ENCODE measurements at regions not wholly inside any gene's neighbourhood (a gene's known extent, or its start where the extent isn't known, plus 50 kb on each side); places are given as distances from the start of the nearest gene placed in this dataset.

GRCh38 chr18:40382197-40382596 lies 1572.8 kb upstream of the PIK3C3 start:
- ChIA-PET POLR2A (no interaction called here), CTCF (no interaction called here)
- TF ChIP-seq MAX (IDR thresholded peaks at IDR 0.05; ENCODE audit: insufficient read depth, insufficient read length), result no peak
- no peak for TF ChIP-seq MYC (IDR thresholded peaks at IDR 0.05; ENCODE audit: low read depth, low read length)
- no peak for TF ChIP-seq JUN (IDR thresholded peaks at IDR 0.05; ENCODE audit: borderline replicate concordance, insufficient read depth, insufficient read length, low read depth)
- TF ChIP-seq POLR2A (IDR thresholded peaks at IDR 0.05; ENCODE audit: low read depth, low read length), result no peak
- TF ChIP-seq GATA2 (IDR thresholded peaks at IDR 0.05; ENCODE audit: insufficient read depth, insufficient read length, low read depth, low read length), result no peak
- TF ChIP-seq CTCF (IDR thresholded peaks at IDR 0.05; ENCODE audit: extremely low read depth in 1 of 2, insufficient read depth in 1 of 2, low read depth in 1 of 2, low read length in 2 of 2), result no peak
- TF ChIP-seq POLR2AphosphoS5 (IDR thresholded peaks at IDR 0.05; ENCODE audit: insufficient read depth, low read depth, low read length), result no peak
- no peak for TF ChIP-seq EZH2 (IDR thresholded peaks at IDR 0.05; ENCODE audit: borderline replicate concordance, low read depth, low read length, severe bottlenecking)
- TF ChIP-seq FOS (IDR thresholded peaks at IDR 0.05; ENCODE audit: borderline replicate concordance, insufficient read depth, low read length), result no peak
- Histone ChIP-seq H2AFZ (ENCODE audit: low read depth, low read length) (no peak overlapping the region), H3K27ac (ENCODE audit: insufficient read depth, low read depth, low read length) (no peak overlapping the region), H4K20me1 (replicated peaks; ENCODE audit: control insufficient read depth, extremely low read depth, insufficient read depth, low read length) (no peaks in the 10 kb centered on the region), H3K9ac (replicated peaks; ENCODE audit: extremely low read depth, insufficient read depth, low read length) (no peak overlapping the region), H3K4me3 (replicated peaks in 1 of 3; ENCODE audit: insufficient read depth in 1 of 3, low read depth in 1 of 3, low read length in 3 of 3) (no peak overlapping the region), H3K27me3 (ENCODE audit: control insufficient read depth in 2 of 2, insufficient read depth in 2 of 2, low read length in 2 of 2) (no peaks in the 10 kb centered on the region), H3K4me1 (ENCODE audit: control insufficient read depth, extremely low read depth, insufficient read depth, low read length) (no peaks in the 10 kb centered on the region), H3K36me3 (ENCODE audit: control insufficient read depth in 2 of 2, extremely low read depth in 1 of 2, insufficient read depth in 2 of 2, low read length in 2 of 2) (no peaks in the 10 kb centered on the region), H3K79me2 (ENCODE audit: control insufficient read depth, insufficient read depth, low read length) (no peaks in the 10 kb centered on the region), H3K9me1 (replicated peaks; ENCODE audit: control insufficient read depth, extremely low read depth, insufficient read depth, low read length) (no peaks in the 10 kb centered on the region), H3K4me2 (ENCODE audit: insufficient read depth, low read length) (no peak overlapping the region), H3K9me3 (replicated peaks; ENCODE audit: control insufficient read depth, insufficient read depth, low read length) (no peaks in the 10 kb centered on the region)
- DNase-seq (ENCODE audit: low read depth, low spot score), result no peak
- intact Hi-C loops (cut with micrococcal nuclease), result no loop called here
- dilution Hi-C loops (cut with MboI; ENCODE audit: extremely low pct_ligation_motif_present, low sequenced_read_pairs), result no loop called here
- FAIRE-seq, result no peak
- BruUV-seq (replicated peaks), result no TSS peak

Data from endothelial cell of umbilical vein (primary cell).